Loucy (cell line): ENCODE measurements at regions not wholly inside any gene's neighbourhood (a gene's known extent, or its start where the extent isn't known, plus 50 kb on each side); places are given as distances from the start of the nearest gene placed in this dataset.
"Not testable (repeated sequence)": the region's sequence is repeated elsewhere in the genome, so short reads cannot be mapped to it uniquely, and the experiment has no call there.

Experiments used
- H2AFZ ChIP-seq: fragments of 200-600 bp; sonication (generic); 2 replicates; pipeline ENCODE4 v1.6.0; 2016; ENCODE audit warnings: antibody characterized with exemption, mild to moderate bottlenecking, low read length, moderate library complexity
- H3F3A ChIP-seq: fragments of 200-600 bp; 2 replicates; pipeline ENCODE4 v1.6.0; 2016; ENCODE audit warnings: antibody characterized with exemption, low read depth, mild to moderate bottlenecking
- H3K27me3 ChIP-seq: fragments of 200-600 bp; sonication (generic); 2 replicates; pipeline ENCODE4 v1.6.1; 2014; ENCODE audit warnings: low read length, mild to moderate bottlenecking; ENCODE audit not compliant: insufficient read depth, poor library complexity, severe bottlenecking
- H3K36me3 ChIP-seq: fragments of 200-600 bp; sonication (generic); 2 replicates; pipeline ENCODE4 v1.6.1; 2016; ENCODE audit warnings: low read length; ENCODE audit not compliant: insufficient read depth
- H3K4me1 ChIP-seq: fragments of 200-600 bp; sonication (generic); 2 replicates; pipeline ENCODE4 v1.5.1; 2014; ENCODE audit warnings: low read length, mild to moderate bottlenecking; ENCODE audit not compliant: insufficient read depth, poor library complexity, severe bottlenecking
- H3K4me2 ChIP-seq: fragments of 200-600 bp; sonication (generic); 2 replicates; pipeline ENCODE4 v1.6.0; 2014; ENCODE audit warnings: antibody characterized with exemption, low read length, low read depth, mild to moderate bottlenecking; ENCODE audit not compliant: poor library complexity, severe bottlenecking
- H3K4me3 ChIP-seq: fragments of 200-600 bp; sonication (generic); 2 replicates; pipeline ENCODE4 v1.5.1; 2014; ENCODE audit warnings: low read length, mild to moderate bottlenecking, mixed read lengths; ENCODE audit not compliant: poor library complexity, severe bottlenecking
- H3K79me2 ChIP-seq: fragments of 200-600 bp; sonication (generic); 2 replicates; pipeline ENCODE4 v1.6.1; 2014; ENCODE audit warnings: low read length; ENCODE audit not compliant: insufficient read depth
- H3K9ac ChIP-seq: fragments of 200-600 bp; sonication (generic); 2 replicates; pipeline ENCODE4 v1.6.0; 2014; ENCODE audit warnings: mild to moderate bottlenecking, low read depth, low read length, moderate library complexity; ENCODE audit not compliant: poor library complexity, severe bottlenecking
- H3K9me2 ChIP-seq: fragments of 200-600 bp; sonication (generic); replicated peaks from 2 replicates; pipeline ENCODE4 v1.6.1; 2016; ENCODE audit warnings: low read depth, low read length, mixed read lengths
- H3K9me3 ChIP-seq: fragments of 200-600 bp; sonication (generic); 2 replicates; pipeline ENCODE4 v1.6.1; 2014; ENCODE audit warnings: mild to moderate bottlenecking, antibody characterized with exemption, low read length, low read depth; ENCODE audit not compliant: insufficient read depth
- H4K20me1 ChIP-seq: fragments of 200-600 bp; sonication (generic); 2 replicates; pipeline ENCODE4 v1.6.0; 2014; ENCODE audit warnings: antibody characterized with exemption, low read length, mild to moderate bottlenecking; ENCODE audit not compliant: insufficient read depth, poor library complexity, severe bottlenecking
- CTCF ChIP-seq: fragments of 200-600 bp; sonication (generic); conservative IDR thresholded peaks from 2 replicates; pipeline ENCODE4 v1.5.1; 2014; ENCODE audit warnings: mild to moderate bottlenecking, antibody characterized with exemption, low read length
- EZH2phosphoT487 ChIP-seq: fragments of 200-600 bp; IDR thresholded peaks from 2 replicates; pipeline ENCODE4 v1.6.1; 2018; ENCODE audit warnings: antibody characterized with exemption, mild to moderate bottlenecking, moderate library complexity, borderline replicate concordance

GRCh38 chr1:229928767-229929166 lies 138.3 kb upstream of the GALNT2 start:
- Histone ChIP-seq H3K4me3 (no peak overlapping the region), H2AFZ (no peak overlapping the region), H3F3A (no peaks in the 10 kb centered on the region), H3K79me2 (no peaks in the 10 kb centered on the region), H3K36me3 (no peaks in the 10 kb centered on the region), H3K9ac (no peak overlapping the region), H3K4me1 (no peaks in the 10 kb centered on the region), H3K9me3 (no peaks in the 10 kb centered on the region), H3K9me2 (no peaks in the 10 kb centered on the region), H3K4me2 (no peak overlapping the region), H3K27me3 (no peaks in the 10 kb centered on the region), H4K20me1 (no peaks in the 10 kb centered on the region)
- TF ChIP-seq CTCF (no peak), EZH2phosphoT487 (no peak)

- not testable (repeated sequence) for H3K9me2 ChIP-seq, H3K4me3 ChIP-seq, H3K4me2 ChIP-seq, H3K79me2 ChIP-seq, H3K9me3 ChIP-seq, H3K9ac ChIP-seq, H2AFZ ChIP-seq, H3F3A ChIP-seq, H3K4me1 ChIP-seq, H3K36me3 ChIP-seq, H3K27me3 ChIP-seq, H4K20me1 ChIP-seq
Observed at GRCh38 chr1:229931751-229932150, 135.3 kb upstream of the GALNT2 start.

- H2AFZ ChIP-seq, H3K27me3 ChIP-seq, H3K4me1 ChIP-seq: not testable (repeated sequence)
Observed at GRCh38 chr1:229935157-229935556, 131.9 kb upstream of the GALNT2 start.

GRCh38 chr1:229938551-229938950 lies 128.5 kb upstream of the GALNT2 start:
- H3K27me3 ChIP-seq: no peaks in the 10 kb centered on the region
- H2AFZ ChIP-seq: no peak overlapping the region
- H3K4me1 ChIP-seq: no peaks in the 10 kb centered on the region
- no peaks in the 10 kb centered on the region for H3F3A ChIP-seq
- H3K9me3 ChIP-seq: no peaks in the 10 kb centered on the region
- TF ChIP-seq CTCF (no peak), EZH2phosphoT487 (no peak)
- H3K79me2 ChIP-seq: no peaks in the 10 kb centered on the region
- H3K36me3 ChIP-seq: no peaks in the 10 kb centered on the region
- H3K4me3 ChIP-seq: no peak overlapping the region
- H4K20me1 ChIP-seq: no peaks in the 10 kb centered on the region
- H3K9me2 ChIP-seq: no peaks in the 10 kb centered on the region
- no peak overlapping the region for H3K9ac ChIP-seq
- no peak overlapping the region for H3K4me2 ChIP-seq

More at GRCh38 chr1:229935157-229935556, 131.9 kb upstream of the GALNT2 start:
- not testable (repeated sequence) for H3K9me2 ChIP-seq, H3K36me3 ChIP-seq, H3F3A ChIP-seq, H3K4me3 ChIP-seq, H3K79me2 ChIP-seq, H3K9ac ChIP-seq, H4K20me1 ChIP-seq, H3K9me3 ChIP-seq, H3K4me2 ChIP-seq
